Heart left ventricle (tissue), 16 donors: ENCODE measurements at regions not wholly inside any gene's neighbourhood (a gene's known extent, or its start where the extent isn't known, plus 50 kb on each side); places are given as distances from the start of the nearest gene placed in this dataset.

Source experiments
- ATAC-seq, 4 donors: fragments of 200-7000 bp; cut with Tn5 transposase; one replicate each; pipeline ENCODE4 v1.9.1; 2020 to 2022; ENCODE audit warnings: moderate library complexity in 4 of 4, mild to moderate bottlenecking in 3 of 4, moderate number of reproducible peaks in 1 of 4
- DNase-seq, 5 donors: peaks; one replicate each; pipeline ENCODE4 v3.0.0-alpha.2; 2020
- H3K27ac ChIP-seq, 12 donors: fragments of 200-600 bp; sonication (generic) in 4 of 12; one replicate each; pipeline versions ENCODE4 v1.5.0 to v1.8.0; 2016 to 2022; ENCODE audit warnings: mild to moderate bottlenecking in 2 of 12
- H3K27me3 ChIP-seq, 9 donors: fragments of 200-600 bp; sonication (generic) in 2 of 9; one replicate each; pipeline versions ENCODE4 v1.5.1 to v1.8.0; 2016 to 2022; ENCODE audit warnings: mild to moderate bottlenecking in 3 of 9
- H3K36me3 ChIP-seq, 9 donors: fragments of 200-600 bp; sonication (generic) in 2 of 9; one replicate each; pipeline versions ENCODE4 v1.5.0 to v1.8.0; 2018 to 2022; ENCODE audit warnings: mild to moderate bottlenecking in 2 of 9
- H3K4me1 ChIP-seq, 12 donors: fragments of 200-600 bp; sonication (generic) in 4 of 12; one replicate each; pipeline versions ENCODE4 v1.5.0 to v1.8.0; 2016 to 2022; ENCODE audit warnings: mild to moderate bottlenecking in 3 of 12
- H3K4me3 ChIP-seq, 12 donors: fragments of 200-600 bp; sonication (generic) in 4 of 12; one replicate each; pipeline versions ENCODE4 v1.5.0 to v1.8.0; 2017 to 2022; ENCODE audit warnings: mild to moderate bottlenecking in 9 of 12, moderate library complexity in 4 of 12
- H3K9me3 ChIP-seq, 12 donors: fragments of 200-600 bp; sonication (generic) in 4 of 12; one replicate each; pipeline versions ENCODE4 v1.5.0 to v1.8.0; 2016 to 2022; ENCODE audit warnings: mild to moderate bottlenecking in 1 of 12
- POLR2A ChIP-seq, 2 donors: fragments of 450-650 bp; IDR thresholded peaks; one replicate each; pipeline ENCODE4 v1.6.1; 2017; ENCODE audit warnings: antibody characterized with exemption in 2 of 2, mild to moderate bottlenecking in 2 of 2, moderate library complexity in 2 of 2
- WGBS, 4 donors: extraction: QIAGEN DNeasy Blood & Tissue Kit in 2 of 4; methylation state at CpG; one replicate each; pipeline versions ENCODE4 v1.1.5 to v1.1.7; 2013 to 2018; 5-methylcytosine and 5-hydroxymethylcytosine counted together
- intact Hi-C, 10 donors: fragments of 100-400 bp; cut with DNase I; formaldehyde crosslinking; loops; one replicate each; pipeline versions ENCODE4 v1.11.1 to v1.14.2; 2022
- TF ChIP-seq, protein P1 (sequence below), 12 donors: fragments of 200-600 bp; sonication (generic) in 4 of 12; IDR thresholded peaks; one replicate each; pipeline versions ENCODE4 v1.5.0 to v1.8.0; 2018 to 2022; ENCODE audit warnings: antibody characterized with exemption in 12 of 12, mild to moderate bottlenecking in 5 of 12
- donor health status: ischemic (EF 13 %, LVEDD 7.1; RV severe dilation, severe dysfunction).
- donor health status: healthy with polysubstance abuse.
- donor health status: DM: no; HTN: yes; CAD: no.
- donor health status: DM: no; HTN: no; CAD: no.
- donor health status: ischemic (EF 25% LVEDD 6.9; RV normal size, moderate dysfunction).
- donor health status: ischemic (EF 25% LVEDD 5.7; RV mildly dilated, moderate dysfunction).
- donor health status: healthy.
- donor health status: DM: yes; HTN: yes; CAD: no.
- donor health status: ischemic (EF 35%, LVEDD 5.7; RV mildly dilated, moderate dysfunction).
- donor health status: nonischemic (EF 11% LVEDD 7.7; RV severe dilation, severe dysfunction).
- donor health status: DM: yes; HTN: yes; CAD: no.
- donor health status: PGD.
- donor health status: ischemic (EF 29% LVEDD 5.4; RV normal size, mild dysfunction).
- donor health status: nonischemic (EF 23%, LVEDD 6.1; RV moderate dilation, normal function).

DNA sequence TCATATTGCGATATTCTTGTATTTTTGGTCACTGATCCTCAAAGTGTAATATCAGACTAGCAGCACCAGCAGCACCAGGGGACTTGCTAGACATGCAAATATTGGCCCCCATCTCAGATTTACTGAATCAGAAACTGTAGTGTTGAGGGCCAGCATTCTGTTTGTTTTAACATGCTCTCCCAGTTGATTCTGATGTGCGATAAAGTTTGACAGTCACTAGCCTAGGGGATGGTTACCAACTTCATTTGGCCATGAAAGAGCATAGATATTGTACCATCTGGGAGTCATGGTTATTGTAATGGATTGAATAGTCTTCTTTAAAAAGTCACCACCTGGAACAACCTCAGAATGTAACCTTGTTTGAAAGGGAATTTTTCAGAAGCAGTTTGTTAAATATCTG, 1090.4 kb upstream of the RAG2 start:
- ATAC-seq (no peak), DNase-seq (no peak)
- H3K4me1 ChIP-seq = no peaks in the 10 kb centered on the region
- no peak overlapping the region for H3K4me3 ChIP-seq
- no peak for TF ChIP-seq POLR2A (IDR thresholded peaks at IDR 0.05)
- TF ChIP-seq, protein P1, sequence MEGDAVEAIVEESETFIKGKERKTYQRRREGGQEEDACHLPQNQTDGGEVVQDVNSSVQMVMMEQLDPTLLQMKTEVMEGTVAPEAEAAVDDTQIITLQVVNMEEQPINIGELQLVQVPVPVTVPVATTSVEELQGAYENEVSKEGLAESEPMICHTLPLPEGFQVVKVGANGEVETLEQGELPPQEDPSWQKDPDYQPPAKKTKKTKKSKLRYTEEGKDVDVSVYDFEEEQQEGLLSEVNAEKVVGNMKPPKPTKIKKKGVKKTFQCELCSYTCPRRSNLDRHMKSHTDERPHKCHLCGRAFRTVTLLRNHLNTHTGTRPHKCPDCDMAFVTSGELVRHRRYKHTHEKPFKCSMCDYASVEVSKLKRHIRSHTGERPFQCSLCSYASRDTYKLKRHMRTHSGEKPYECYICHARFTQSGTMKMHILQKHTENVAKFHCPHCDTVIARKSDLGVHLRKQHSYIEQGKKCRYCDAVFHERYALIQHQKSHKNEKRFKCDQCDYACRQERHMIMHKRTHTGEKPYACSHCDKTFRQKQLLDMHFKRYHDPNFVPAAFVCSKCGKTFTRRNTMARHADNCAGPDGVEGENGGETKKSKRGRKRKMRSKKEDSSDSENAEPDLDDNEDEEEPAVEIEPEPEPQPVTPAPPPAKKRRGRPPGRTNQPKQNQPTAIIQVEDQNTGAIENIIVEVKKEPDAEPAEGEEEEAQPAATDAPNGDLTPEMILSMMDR (IDR thresholded peaks at IDR 0.05) = no peak
- no peaks in the 10 kb centered on the region for H3K36me3 ChIP-seq
- no peaks in the 10 kb centered on the region for H3K27me3 ChIP-seq
- H3K9me3 ChIP-seq = peaks cover 0 to 7% (median under 1%) of the 10 kb centered on the region in 12 donors
- WGBS, 4 donors = 47 to 53% (median 49%) methylated on average over 2 of the region's 2 CpGs
- H3K27ac ChIP-seq = no peak overlapping the region
- intact Hi-C loops = no loop called here

GRCh38 chr11:37687130-37687529, 1089.1 kb upstream of the RAG2 start:
- Histone ChIP-seq H3K27ac (no peak overlapping the region), H3K9me3 (peaks cover 0 to 12% (median 0%) of the 10 kb centered on the region in 12 donors), H3K4me3 (no peak overlapping the region), H3K4me1 (no peaks in the 10 kb centered on the region), H3K36me3 (no peaks in the 10 kb centered on the region), H3K27me3 (no peaks in the 10 kb centered on the region)
- intact Hi-C loops = no loop called here
- DNase-seq = no peak
- ATAC-seq = no peak
- TF ChIP-seq POLR2A (IDR thresholded peaks at IDR 0.05) = no peak
- TF ChIP-seq, protein P1 (IDR thresholded peaks at IDR 0.05) = no peak

DNA sequence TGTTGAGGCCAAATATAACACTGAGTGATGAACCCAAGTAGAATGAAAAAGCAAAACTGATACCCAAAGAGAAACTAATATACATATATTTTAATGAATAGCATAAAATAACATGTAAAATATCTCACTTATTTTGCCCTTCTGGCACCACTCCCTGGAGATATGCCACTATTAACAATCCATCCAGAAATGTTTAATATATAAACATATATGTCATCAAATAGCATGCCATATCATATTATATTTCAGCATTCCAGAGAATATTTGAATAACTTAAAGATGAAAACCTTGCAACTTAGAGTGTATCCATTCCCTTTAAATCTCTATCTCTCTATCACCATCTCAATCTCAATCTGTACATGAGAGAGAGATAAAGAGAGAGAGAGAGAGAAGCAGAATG, 1073.3 kb upstream of the RAG2 start:
- Histone ChIP-seq H3K4me1 (no peaks in the 10 kb centered on the region), H3K4me3 (no peak overlapping the region), H3K36me3 (no peaks in the 10 kb centered on the region), H3K27ac (no peak overlapping the region), H3K9me3 (peaks cover 0 to 4% (median 0%) of the 10 kb centered on the region in 12 donors), H3K27me3 (no peaks in the 10 kb centered on the region)
- TF ChIP-seq, protein P1 (IDR thresholded peaks at IDR 0.05) = no peak
- TF ChIP-seq POLR2A (IDR thresholded peaks at IDR 0.05) = no peak
- ATAC-seq = no peak
- no peak for DNase-seq
- intact Hi-C loops = no loop called here

GRCh38 chr11:37666960-37667359, 1068.9 kb upstream of the RAG2 start:
- TF ChIP-seq POLR2A (IDR thresholded peaks at IDR 0.05) = no peak
- TF ChIP-seq, protein P1 (IDR thresholded peaks at IDR 0.05) = no peak
- no peaks in the 10 kb centered on the region for H3K36me3 ChIP-seq
- no peak overlapping the region for H3K4me3 ChIP-seq
- 57 to 67% (median 63%) methylated on average over 2 of the region's 2 CpGs for WGBS, 4 donors
- no peak for DNase-seq
- H3K9me3 ChIP-seq = peaks cover 0 to 4% (median 0%) of the 10 kb centered on the region in 12 donors
- no peak overlapping the region for H3K27ac ChIP-seq
- intact Hi-C loops = no loop called here
- no peak for ATAC-seq
- H3K4me1 ChIP-seq = no peaks in the 10 kb centered on the region
- H3K27me3 ChIP-seq = no peaks in the 10 kb centered on the region
